ENCODE measurements at regions not wholly inside any gene's neighbourhood (a gene's known extent, or its start where the extent isn't known, plus 50 kb on each side); places are given as distances from the start of the nearest gene placed in this dataset.

DNA sequence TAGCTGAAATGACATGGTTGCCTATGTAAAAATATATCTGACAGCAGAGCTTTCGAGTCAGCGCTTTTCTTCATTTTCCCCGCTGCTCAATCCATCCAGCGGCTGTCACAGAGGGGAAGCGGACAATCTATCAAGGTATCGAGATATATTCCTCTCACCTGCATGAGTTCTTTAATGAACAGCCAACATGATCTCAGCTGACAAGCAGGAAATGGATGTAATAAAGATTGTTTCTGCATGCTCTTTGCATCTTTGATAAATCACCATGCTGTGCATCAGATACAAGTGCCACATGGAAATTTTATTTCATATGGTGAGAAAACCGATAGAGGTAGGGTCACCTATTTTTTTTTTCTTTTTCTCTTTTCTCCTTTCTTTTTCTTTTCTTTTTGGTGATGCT lies 602.3 kb upstream of the MMS22L start:
- Mint-ChIP-seq H3K4me1 (ENCODE audit: low read depth) (no peaks in the 10 kb centered on the region), H3K27ac (no peak overlapping the region), H3K4me3 (no peak overlapping the region), H3K27me3 (no peaks in the 10 kb centered on the region), H3K36me3 (no peaks in the 10 kb centered on the region), H3K9me3 (ENCODE audit: low read depth) (no peaks in the 10 kb centered on the region)

DNA sequence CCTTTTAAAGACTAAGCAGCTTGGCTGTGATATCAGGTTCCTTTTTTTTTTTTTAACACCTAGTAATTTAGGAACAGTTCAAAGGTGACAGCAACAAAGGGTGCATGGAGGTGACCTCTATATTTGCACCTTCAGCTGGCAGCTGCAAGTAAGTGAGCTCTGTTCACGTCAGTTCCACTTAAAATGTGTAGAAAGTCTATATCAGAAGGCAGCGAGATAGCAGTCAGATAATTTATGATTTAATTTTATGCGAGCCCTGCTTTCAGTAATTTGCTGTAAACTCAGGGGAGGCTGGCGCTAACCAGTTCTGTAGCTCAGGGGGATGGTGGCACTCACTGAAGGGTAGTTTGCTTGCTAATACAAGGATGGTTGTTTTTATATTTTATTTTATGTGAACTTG lies 602.8 kb upstream of the MMS22L start:
- Mint-ChIP-seq H3K9me3 (ENCODE audit: low read depth) (no peaks in the 10 kb centered on the region), H3K27me3 (no peaks in the 10 kb centered on the region), H3K4me1 (ENCODE audit: low read depth) (no peaks in the 10 kb centered on the region), H3K27ac (no peak overlapping the region), H3K36me3 (no peaks in the 10 kb centered on the region), H3K4me3 (no peak overlapping the region)

DNA sequence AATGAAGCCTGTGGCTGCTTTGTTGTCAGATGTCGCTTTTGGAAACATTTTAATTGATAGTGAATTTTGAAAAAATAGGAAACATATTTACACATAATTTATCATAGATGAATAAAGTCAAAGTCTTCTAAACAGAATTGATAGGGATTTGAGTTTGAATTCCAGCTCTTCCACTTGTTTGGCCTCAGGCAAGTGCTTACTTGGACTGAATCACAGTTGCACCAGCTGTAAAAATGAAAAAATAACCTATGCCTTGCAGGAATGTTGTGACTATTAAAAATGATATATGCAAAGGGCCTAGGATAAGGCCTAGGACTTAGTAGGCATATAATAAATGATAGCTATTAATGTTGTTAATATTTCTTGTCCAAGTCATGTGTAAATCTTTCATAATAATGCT lies 618.5 kb upstream of the MMS22L start:
- no peaks in the 10 kb centered on the region for H3K4me1 Mint-ChIP-seq (ENCODE audit: low read depth)
- H3K36me3 Mint-ChIP-seq = no peaks in the 10 kb centered on the region
- H3K9me3 Mint-ChIP-seq (ENCODE audit: low read depth) = peaks cover 2% of the 10 kb centered on the region
- H3K27me3 Mint-ChIP-seq = no peaks in the 10 kb centered on the region
- H3K27ac Mint-ChIP-seq = no peak overlapping the region
- no peak overlapping the region for H3K4me3 Mint-ChIP-seq

DNA sequence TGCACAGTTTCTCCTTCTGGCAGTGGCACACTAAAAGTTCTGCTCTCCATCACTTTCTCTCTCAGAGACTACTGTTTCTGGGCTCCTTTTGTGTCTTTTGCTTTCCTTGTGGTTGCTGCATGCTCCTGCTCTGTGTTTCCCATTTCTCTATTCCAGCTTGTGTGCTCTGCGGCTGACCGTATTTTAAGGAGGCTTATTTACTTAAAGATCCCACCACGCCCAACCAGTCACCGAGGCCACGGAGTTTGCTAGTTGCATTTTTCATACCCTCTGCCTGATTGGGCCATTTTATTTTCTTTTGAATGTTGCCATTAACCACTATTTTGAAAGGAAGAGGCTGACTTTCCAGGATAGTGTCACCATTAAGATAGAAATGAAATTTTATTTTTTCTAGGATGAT lies 626.4 kb upstream of the MMS22L start:
- no peak overlapping the region for H3K27ac Mint-ChIP-seq
- H3K4me3 Mint-ChIP-seq = no peak overlapping the region
- no peaks in the 10 kb centered on the region for H3K4me1 Mint-ChIP-seq (ENCODE audit: low read depth)
- H3K9me3 Mint-ChIP-seq (ENCODE audit: low read depth) = peaks cover 5% of the 10 kb centered on the region
- no peaks in the 10 kb centered on the region for H3K27me3 Mint-ChIP-seq
- no peaks in the 10 kb centered on the region for H3K36me3 Mint-ChIP-seq

DNA sequence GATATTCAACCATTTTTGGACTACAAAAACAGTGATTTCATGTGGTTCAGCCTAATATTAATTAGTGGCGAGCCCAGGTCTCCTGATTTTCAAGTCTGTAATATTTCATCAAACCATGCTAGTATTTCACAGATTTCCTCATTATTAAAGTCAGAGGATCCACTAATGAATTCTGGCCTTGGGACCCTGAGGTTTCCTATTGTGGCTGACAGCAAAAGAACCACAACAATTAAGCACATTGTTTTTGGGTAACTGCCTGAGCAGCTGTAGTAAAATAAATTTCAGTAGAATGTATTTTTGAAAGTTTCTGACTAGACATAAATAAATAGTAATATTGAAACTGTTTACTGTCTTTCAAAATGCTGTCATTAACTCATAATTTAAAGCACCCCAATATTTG lies 630.7 kb upstream of the MMS22L start:
- Mint-ChIP-seq H3K9me3 (ENCODE audit: low read depth) (no peaks in the 10 kb centered on the region), H3K4me3 (no peak overlapping the region), H3K27ac (no peak overlapping the region), H3K4me1 (ENCODE audit: low read depth) (no peaks in the 10 kb centered on the region), H3K27me3 (no peaks in the 10 kb centered on the region), H3K36me3 (no peaks in the 10 kb centered on the region)

DNA sequence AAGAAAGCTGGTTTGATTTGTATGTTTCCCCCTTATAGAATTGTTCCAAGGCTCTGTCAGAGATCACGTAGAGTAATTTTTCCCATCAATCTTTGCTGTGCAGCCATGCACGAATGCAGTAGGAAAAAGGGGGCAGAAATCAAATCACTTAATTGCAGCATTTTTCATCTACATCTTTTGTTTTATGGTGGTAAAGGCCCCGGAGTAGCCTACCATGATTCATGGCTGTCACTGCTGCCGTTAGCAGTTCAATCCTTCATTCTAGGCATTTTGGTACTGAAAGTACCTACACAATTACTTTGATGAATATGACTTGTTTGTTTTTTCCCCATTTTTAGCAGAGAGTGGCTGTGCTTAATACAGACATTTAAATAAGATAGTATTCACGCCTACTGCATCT lies 631.9 kb upstream of the MMS22L start:
- Mint-ChIP-seq H3K4me3 (no peak overlapping the region), H3K36me3 (no peaks in the 10 kb centered on the region), H3K4me1 (ENCODE audit: low read depth) (no peaks in the 10 kb centered on the region), H3K27ac (no peak overlapping the region), H3K9me3 (ENCODE audit: low read depth) (no peaks in the 10 kb centered on the region), H3K27me3 (no peaks in the 10 kb centered on the region)

DNA sequence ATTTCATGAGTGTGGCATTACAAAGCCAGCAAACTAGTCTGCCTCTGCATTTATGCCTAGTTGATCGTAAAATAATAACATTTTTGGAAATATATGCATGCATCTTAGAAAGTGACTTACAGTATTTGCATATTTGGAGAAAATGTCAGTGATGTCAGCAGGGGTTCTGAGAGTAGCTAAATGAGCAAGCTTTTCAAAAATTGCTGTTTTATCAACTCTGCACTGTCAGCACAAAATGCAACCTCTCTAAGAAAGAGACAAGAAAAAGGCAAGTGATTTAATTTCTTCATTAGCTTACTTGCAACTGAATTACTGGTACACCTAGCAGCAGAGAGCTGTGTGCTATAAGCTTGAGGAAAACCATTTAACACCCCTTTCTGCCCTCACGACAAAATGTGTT lies 632.5 kb upstream of the MMS22L start:
- Mint-ChIP-seq H3K36me3 (no peaks in the 10 kb centered on the region), H3K4me1 (ENCODE audit: low read depth) (no peaks in the 10 kb centered on the region), H3K4me3 (no peak overlapping the region), H3K27me3 (no peaks in the 10 kb centered on the region), H3K9me3 (ENCODE audit: low read depth) (no peaks in the 10 kb centered on the region), H3K27ac (no peak overlapping the region)

DNA sequence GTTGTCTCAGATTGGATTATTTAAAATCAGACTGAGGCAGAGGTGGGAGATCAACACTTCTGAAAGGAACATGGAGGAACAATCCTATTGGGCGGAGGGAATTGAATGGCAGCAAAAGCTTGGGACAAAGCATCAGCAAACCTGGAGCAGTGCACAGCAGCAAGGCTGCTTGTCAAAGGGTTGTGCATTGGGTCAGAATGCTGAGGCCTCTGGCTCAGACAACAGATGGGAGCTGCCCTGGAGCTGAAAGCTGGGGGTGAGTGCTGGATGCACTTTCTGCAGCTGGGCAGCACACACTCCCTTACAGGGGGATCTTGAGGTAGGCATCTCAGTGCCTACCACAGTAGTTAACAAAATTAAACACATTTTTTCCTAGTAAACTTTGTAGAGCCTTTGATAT lies 634.4 kb upstream of the MMS22L start:
- no peaks in the 10 kb centered on the region for H3K27me3 Mint-ChIP-seq
- no peak overlapping the region for H3K27ac Mint-ChIP-seq
- no peak overlapping the region for H3K4me3 Mint-ChIP-seq
- H3K9me3 Mint-ChIP-seq (ENCODE audit: low read depth) = no peaks in the 10 kb centered on the region
- no peaks in the 10 kb centered on the region for H3K36me3 Mint-ChIP-seq
- no peaks in the 10 kb centered on the region for H3K4me1 Mint-ChIP-seq (ENCODE audit: low read depth)

DNA sequence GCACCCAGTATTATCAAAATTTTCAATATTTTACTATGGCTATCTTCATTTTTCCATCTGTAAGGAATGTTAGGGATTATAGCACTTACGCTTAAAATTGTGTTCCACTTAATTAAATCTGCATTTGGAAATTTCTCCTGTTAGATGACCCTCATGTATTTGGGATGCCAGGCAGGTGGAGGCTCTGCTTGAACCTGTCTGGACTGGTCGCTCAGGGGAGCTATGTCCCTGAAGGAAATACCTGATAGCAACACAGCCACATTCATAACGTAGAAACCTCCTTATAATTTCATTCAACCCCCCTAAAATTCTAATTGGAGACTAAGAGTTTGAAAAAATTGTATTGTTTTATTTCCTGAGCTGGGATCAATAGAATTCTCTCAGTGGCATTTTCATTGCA lies 636.0 kb upstream of the MMS22L start:
- Mint-ChIP-seq H3K27ac (no peak overlapping the region), H3K9me3 (ENCODE audit: low read depth) (no peaks in the 10 kb centered on the region), H3K36me3 (no peaks in the 10 kb centered on the region), H3K4me3 (no peak overlapping the region), H3K4me1 (ENCODE audit: low read depth) (no peaks in the 10 kb centered on the region), H3K27me3 (no peaks in the 10 kb centered on the region)

DNA sequence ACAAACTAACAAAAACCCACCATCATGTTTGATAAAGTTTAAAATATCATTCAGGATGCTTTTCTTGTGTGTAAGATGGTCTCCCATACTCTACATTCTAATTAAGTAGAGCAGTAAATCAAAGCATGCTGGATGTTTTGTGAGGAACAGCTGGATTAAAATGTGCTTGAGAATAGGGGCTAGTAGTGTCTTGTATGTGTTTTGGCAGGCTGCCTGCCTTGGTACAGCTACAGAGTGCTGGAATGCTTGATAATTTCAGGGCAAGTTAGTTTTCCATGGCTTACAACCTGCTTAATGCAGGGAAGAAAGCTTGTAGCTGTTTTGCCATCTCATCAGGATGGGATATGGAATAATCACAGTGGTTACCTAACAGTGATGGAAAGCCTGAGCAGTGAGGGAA lies 636.6 kb upstream of the MMS22L start:
- H3K27ac Mint-ChIP-seq = no peak overlapping the region
- H3K4me1 Mint-ChIP-seq (ENCODE audit: low read depth) = no peaks in the 10 kb centered on the region
- H3K36me3 Mint-ChIP-seq = no peaks in the 10 kb centered on the region
- no peaks in the 10 kb centered on the region for H3K9me3 Mint-ChIP-seq (ENCODE audit: low read depth)
- no peak overlapping the region for H3K4me3 Mint-ChIP-seq
- no peaks in the 10 kb centered on the region for H3K27me3 Mint-ChIP-seq

DNA sequence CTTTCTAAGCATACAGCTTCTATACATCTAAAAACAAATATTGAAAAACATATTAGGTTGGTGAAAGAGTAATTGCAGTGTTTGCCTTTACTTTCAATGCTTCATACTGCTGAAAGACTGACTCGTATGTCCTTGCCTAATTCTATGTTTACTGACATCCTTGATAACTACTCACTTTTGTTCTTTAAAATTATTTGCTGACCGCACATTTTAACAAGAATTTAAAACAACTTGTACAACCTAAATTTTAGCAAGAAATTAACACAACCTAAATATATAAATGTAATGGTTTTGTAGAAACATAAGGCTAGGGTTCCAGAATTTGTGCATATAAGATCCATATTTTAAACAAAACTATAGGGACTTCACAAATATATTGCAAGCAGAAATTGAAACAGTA lies 640.2 kb upstream of the MMS22L start:
- Mint-ChIP-seq H3K4me1 (ENCODE audit: low read depth) (no peaks in the 10 kb centered on the region), H3K27me3 (no peaks in the 10 kb centered on the region), H3K27ac (no peak overlapping the region), H3K9me3 (ENCODE audit: low read depth) (no peaks in the 10 kb centered on the region), H3K36me3 (no peaks in the 10 kb centered on the region), H3K4me3 (no peak overlapping the region)

DNA sequence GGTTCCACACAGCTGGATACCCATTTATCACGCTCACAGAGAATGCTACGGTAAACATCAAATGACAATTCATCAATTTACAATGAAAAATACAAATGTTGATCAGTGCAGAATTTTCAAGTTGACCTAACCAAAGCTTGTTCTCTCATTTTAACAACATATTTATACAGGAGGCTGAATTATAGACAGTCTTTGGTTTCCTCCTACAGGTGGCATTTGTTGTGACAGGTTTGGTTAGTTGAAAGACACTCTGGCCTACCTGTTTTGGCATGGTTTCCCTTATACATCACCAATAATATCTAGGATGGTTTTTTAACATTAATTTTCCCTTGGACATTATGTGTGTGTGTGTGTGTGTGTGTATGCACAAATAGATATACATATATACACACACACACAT lies 642.5 kb upstream of the MMS22L start:
- Mint-ChIP-seq H3K36me3 (no peaks in the 10 kb centered on the region), H3K4me1 (ENCODE audit: low read depth) (no peaks in the 10 kb centered on the region), H3K4me3 (no peak overlapping the region), H3K9me3 (ENCODE audit: low read depth) (no peaks in the 10 kb centered on the region), H3K27me3 (no peaks in the 10 kb centered on the region), H3K27ac (no peak overlapping the region)

DNA sequence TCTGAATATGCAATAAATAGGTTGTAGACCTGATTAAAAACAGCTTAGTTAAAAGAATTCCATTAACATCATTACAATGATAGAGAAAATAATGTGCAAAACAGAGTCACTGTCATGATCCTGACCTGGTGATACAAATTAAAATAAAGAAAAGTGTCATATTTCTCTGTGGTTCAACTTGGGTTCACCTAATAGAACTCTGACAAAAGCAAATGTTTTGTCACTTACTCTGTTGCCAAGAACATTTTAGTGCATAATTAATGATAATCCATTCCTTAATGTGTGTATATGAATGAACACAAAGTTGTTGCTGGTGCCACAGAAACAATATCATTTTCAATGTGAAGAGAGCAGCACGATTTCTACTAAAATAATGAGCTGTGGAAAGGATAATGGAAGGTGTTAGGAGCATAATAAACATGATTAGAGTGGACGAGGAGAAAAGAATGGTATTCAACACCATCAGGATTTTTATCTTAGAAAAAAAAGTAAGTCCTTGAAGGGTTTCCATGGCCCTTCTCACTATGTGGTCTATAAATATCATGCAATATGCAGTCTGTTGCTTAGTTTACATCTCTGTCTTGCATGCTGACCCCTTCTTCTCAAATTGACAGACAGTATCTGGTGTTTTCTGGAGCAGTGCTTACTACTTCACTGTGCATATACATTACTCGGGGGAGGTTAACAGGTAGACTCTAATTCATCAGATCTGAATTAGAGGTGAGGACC lies 656.6 kb upstream of the MMS22L start:
- Mint-ChIP-seq H3K36me3 (no peaks in the 10 kb centered on the region), H3K4me3 (no peak overlapping the region), H3K9me3 (ENCODE audit: low read depth) (no peaks in the 10 kb centered on the region), H3K27me3 (no peaks in the 10 kb centered on the region), H3K27ac (no peak overlapping the region), H3K4me1 (ENCODE audit: low read depth) (no peaks in the 10 kb centered on the region)

DNA sequence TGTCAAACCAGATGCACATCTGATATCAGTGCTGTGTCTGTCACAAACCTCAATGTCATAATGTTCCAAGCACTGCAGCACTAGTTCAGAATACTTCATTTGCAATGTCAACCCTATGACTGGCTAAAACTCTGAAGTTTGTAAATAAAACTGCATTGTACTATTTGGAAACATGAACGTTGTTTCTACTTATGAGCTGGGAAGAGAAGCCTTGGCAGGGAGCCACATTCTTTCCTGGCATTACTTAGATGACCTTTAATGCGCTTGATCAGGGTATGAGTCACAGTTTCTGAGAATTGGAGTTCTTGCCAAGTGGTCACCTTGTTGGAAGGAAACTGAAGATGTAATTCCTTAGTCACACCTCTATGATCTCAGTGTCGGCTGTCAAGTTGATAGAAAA lies 664.8 kb upstream of the MMS22L start:
- Mint-ChIP-seq H3K27me3 (no peaks in the 10 kb centered on the region), H3K4me3 (no peak overlapping the region), H3K9me3 (ENCODE audit: low read depth) (peaks cover 11% of the 10 kb centered on the region), H3K4me1 (ENCODE audit: low read depth) (no peaks in the 10 kb centered on the region), H3K27ac (no peak overlapping the region), H3K36me3 (no peaks in the 10 kb centered on the region)

DNA sequence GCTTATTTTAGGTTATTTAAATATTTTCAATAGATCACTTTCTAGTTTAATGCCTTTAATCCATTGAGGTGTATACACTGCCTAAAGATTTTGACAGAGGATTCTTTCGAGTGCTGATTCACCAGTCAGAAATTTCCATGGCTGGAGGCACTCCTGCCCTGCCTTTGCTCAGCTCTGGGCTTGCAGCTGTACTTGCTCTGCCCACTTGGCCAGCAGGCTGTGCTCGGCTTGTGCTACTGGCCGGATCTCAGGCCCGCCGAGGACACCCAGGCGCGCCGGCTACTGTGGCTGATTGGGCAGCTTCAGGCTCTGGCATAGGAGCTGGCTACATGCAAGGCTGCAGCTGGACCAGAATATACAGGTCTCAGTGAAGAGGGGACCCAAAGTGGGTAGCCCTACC lies 675.1 kb upstream of the MMS22L start:
- H3K27me3 Mint-ChIP-seq = no peaks in the 10 kb centered on the region
- peaks cover 14% of the 10 kb centered on the region for H3K9me3 Mint-ChIP-seq (ENCODE audit: low read depth)
- H3K4me1 Mint-ChIP-seq (ENCODE audit: low read depth) = no peaks in the 10 kb centered on the region
- H3K27ac Mint-ChIP-seq = no peak overlapping the region
- H3K36me3 Mint-ChIP-seq = no peaks in the 10 kb centered on the region
- no peak overlapping the region for H3K4me3 Mint-ChIP-seq

DNA sequence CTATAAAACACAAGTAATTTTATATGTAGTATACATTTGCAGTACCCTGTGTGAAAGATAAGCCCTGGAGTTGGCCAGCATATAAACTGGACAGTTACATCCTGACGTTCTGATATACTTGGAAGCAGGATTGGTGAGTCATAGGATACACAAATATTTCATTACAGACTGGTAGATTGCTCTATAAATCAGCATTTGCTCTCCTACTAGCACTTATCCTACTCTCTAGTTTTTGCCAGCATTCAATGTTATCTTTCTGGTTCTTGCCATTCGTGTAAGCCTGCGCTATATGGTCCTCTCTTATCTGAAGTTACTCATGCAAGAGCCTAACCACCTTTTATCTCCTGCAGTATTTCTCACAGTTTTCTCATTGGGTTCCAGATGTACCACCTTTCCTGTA lies 680.2 kb upstream of the MMS22L start:
- no peaks in the 10 kb centered on the region for H3K36me3 Mint-ChIP-seq
- H3K9me3 Mint-ChIP-seq (ENCODE audit: low read depth) = peaks cover 6% of the 10 kb centered on the region
- no peak overlapping the region for H3K27ac Mint-ChIP-seq
- no peak overlapping the region for H3K4me3 Mint-ChIP-seq
- H3K4me1 Mint-ChIP-seq (ENCODE audit: low read depth) = no peaks in the 10 kb centered on the region
- H3K27me3 Mint-ChIP-seq = no peaks in the 10 kb centered on the region

Measured in activated naive CD8-positive, alpha-beta T cell (primary cell).